GM12878 (cell line): ENCODE measurements at regions not wholly inside any gene's neighbourhood (a gene's known extent, or its start where the extent isn't known, plus 50 kb on each side); places are given as distances from the start of the nearest gene placed in this dataset.

Source experiments
- ATAC-seq: fragments of 200-7000 bp; cut with Tn5 transposase; 3 replicates; pipeline ENCODE4 v1.9.1; 2020; ENCODE audit warnings: mild to moderate bottlenecking, moderate library complexity
- BruUV-seq: library from RNA; stranded (reverse); fragments of 400-500 nt; replicated peaks from 2 replicates; lab custom pipeline; 2021; lab: Mats Ljungman, UMichigan
- CTCF ChIA-PET: fragments of 300-600 bp; sonication (Branson Sonifier 250); formaldehyde crosslinking; extraction: SDS; loops from one replicate; lab custom pipeline; 2021; ENCODE audit warnings: inconsistent platforms; lab: Yijun Ruan, JAX
- POLR2A ChIA-PET: fragments of 350-600 bp; formaldehyde crosslinking; extraction: SDS; loops from one replicate; lab custom pipeline; 2021; ENCODE audit warnings: inconsistent platforms; lab: Charles Lee
- RAD21 ChIA-PET: fragments of 300-600 bp; sonication (Branson Sonifier 250); formaldehyde crosslinking; loops from one replicate; lab custom pipeline; 2023; ENCODE audit warnings: antibody characterized with exemption; ENCODE audit not compliant: unreplicated experiment; lab: Charles Lee
- SMC1A ChIA-PET: fragments of 300-600 bp; sonication (Branson Sonifier 250); formaldehyde crosslinking; loops from one replicate; lab custom pipeline; 2023; ENCODE audit not compliant: unreplicated experiment, uncharacterized antibody; lab: Charles Lee
- DNase-seq: peaks from one replicate; pipeline ENCODE4 v3.0.0-alpha.2; 2011; ENCODE audit warnings: low read depth, low spot score
- FAIRE-seq: peaks from 3 replicates; lab custom pipeline; 2011; peaks lifted over from hg19 to GRCh38; lab: Jason Lieb, UNC
- H2AFZ ChIP-seq: 2 replicates; pipeline ENCODE4 v1.6.0; 2011; ENCODE audit warnings: low read depth, low read length, control low read depth; ENCODE audit not compliant: control insufficient read depth
- H3K27ac ChIP-seq: 2 replicates; pipeline ENCODE4 v1.5.1; 2011; ENCODE audit warnings: control low read depth; ENCODE audit not compliant: control insufficient read depth, insufficient read depth
- H3K27me3 ChIP-seq, 2 experiments: replicated peaks in 1 of 2; 2 replicates each; pipeline versions ENCODE4 v1.6.0 to v1.6.1; 2011; ENCODE audit warnings: low read length in 1 of 2; ENCODE audit not compliant: control insufficient read depth in 2 of 2, insufficient read depth in 2 of 2
- H3K36me3 ChIP-seq, 2 experiments: 2 replicates each; pipeline ENCODE4 v1.5.1; 2011; ENCODE audit warnings: low read length in 1 of 2; ENCODE audit not compliant: control insufficient read depth in 2 of 2, insufficient read depth in 2 of 2
- H3K4me1 ChIP-seq: 2 replicates; pipeline ENCODE4 v1.6.1; 2011; ENCODE audit warnings: mild to moderate bottlenecking, low read length, moderate library complexity, mixed read lengths; ENCODE audit not compliant: control insufficient read depth, insufficient read depth
- H3K4me2 ChIP-seq: 2 replicates; pipeline ENCODE4 v1.6.0; 2011; ENCODE audit warnings: control low read depth; ENCODE audit not compliant: control insufficient read depth, insufficient read depth
- H3K4me3 ChIP-seq: fragments of 200-600 bp; sonication (generic); 2 replicates; pipeline ENCODE4 v1.5.1; 2016
- H3K79me2 ChIP-seq: 2 replicates; pipeline ENCODE4 v1.6.0; 2011; ENCODE audit warnings: low read length; ENCODE audit not compliant: control insufficient read depth, insufficient read depth
- H3K9ac ChIP-seq: 2 replicates; pipeline ENCODE4 v1.8.0; 2011; ENCODE audit warnings: low read length, control low read depth, mixed read lengths; ENCODE audit not compliant: control insufficient read depth, insufficient read depth
- H3K9me3 ChIP-seq: replicated peaks from 3 replicates; pipeline ENCODE4 v1.5.1; 2011; ENCODE audit warnings: mild to moderate bottlenecking, low read length; ENCODE audit not compliant: control insufficient read depth, insufficient read depth
- H4K20me1 ChIP-seq: 2 replicates; pipeline ENCODE4 v1.6.0; 2011; ENCODE audit not compliant: control insufficient read depth, insufficient read depth
- EED ChIP-seq: sonication (generic); IDR thresholded peaks from 2 replicates; pipeline ENCODE4 v1.6.1; 2016; ENCODE audit warnings: antibody characterized with exemption, low read depth
- ETV6 ChIP-seq, 2 experiments: fragments of 450-650 bp in 1 of 2; IDR thresholded peaks in 1 of 2; conservative IDR thresholded peaks in 1 of 2; 2 replicates each; pipeline ENCODE4 v1.6.1; 2014; ENCODE audit warnings: antibody characterized with exemption in 1 of 2, borderline replicate concordance in 1 of 2, low read depth in 1 of 2, mild to moderate bottlenecking in 1 of 2, moderate library complexity in 1 of 2
- EZH2 ChIP-seq: IDR thresholded peaks from 2 replicates; pipeline ENCODE4 v1.6.1; 2012; ENCODE audit warnings: low read depth, mild to moderate bottlenecking, control low read depth, inconsistent platforms, low read length, borderline replicate concordance; ENCODE audit not compliant: control insufficient read depth
- HCFC1 ChIP-seq: fragments of 150-350 bp; IDR thresholded peaks from 2 replicates; pipeline ENCODE4 v1.6.1; 2014; ENCODE audit warnings: low read length
- IKZF1 ChIP-seq: fragments of 450-650 bp; conservative IDR thresholded peaks from 2 replicates; pipeline ENCODE4 v1.6.1; 2017; ENCODE audit warnings: antibody characterized with exemption, mild to moderate bottlenecking
- IKZF2 ChIP-seq, 2 experiments: fragments of 450-650 bp; IDR thresholded peaks; 2 replicates each; pipeline ENCODE4 v1.6.1; 2017; ENCODE audit warnings: mild to moderate bottlenecking in 2 of 2, moderate library complexity in 2 of 2
- IRF3 ChIP-seq: fragments of 450-650 bp; IDR thresholded peaks from 2 replicates; pipeline ENCODE4 v1.6.1; 2014; ENCODE audit warnings: mild to moderate bottlenecking
- IRF5 ChIP-seq: fragments of 450-650 bp; IDR thresholded peaks from 2 replicates; pipeline ENCODE4 v1.6.1; 2017; ENCODE audit warnings: borderline replicate concordance
- KLF5 ChIP-seq: fragments of 450-650 bp; IDR thresholded peaks from 2 replicates; pipeline ENCODE4 v1.6.1; 2014; ENCODE audit warnings: mild to moderate bottlenecking; ENCODE audit not compliant: partially characterized antibody
- MEF2A ChIP-seq: IDR thresholded peaks from 2 replicates; pipeline ENCODE4 v1.6.1; 2011; ENCODE audit warnings: low read depth, mild to moderate bottlenecking, low read length, moderate library complexity; ENCODE audit not compliant: insufficient read depth
- PML ChIP-seq: IDR thresholded peaks from 2 replicates; pipeline ENCODE4 v1.6.1; 2012; ENCODE audit warnings: low read length, inconsistent platforms
- whole genome bisulfite sequencing: methylation state at CpG from one replicate; pipeline ENCODE4 v1.1.6; 2016; ENCODE audit warnings: low lambda C conversion rate; ENCODE audit not compliant: insufficient replicate concordance, insufficient coverage; ENCODE audit errors: missing lambda C conversion rate; 5-methylcytosine and 5-hydroxymethylcytosine counted together
- in situ Hi-C: fragments of 300-500 bp; cut with MboI; formaldehyde crosslinking; loops from 9 replicates; pipeline ENCODE4 v1.14.3; 2018; ENCODE audit warnings: mixed read lengths
- intact Hi-C: fragments of 100-400 bp; cut with micrococcal nuclease; formaldehyde crosslinking; loops from one replicate; pipeline ENCODE4 v1.14.2; 2022; ENCODE audit not compliant: unreplicated experiment

- intact Hi-C loops (no loop called here), in situ Hi-C loops (no loop called here)
- 5% methylated on average over 1 of the region's 1 CpG for WGBS
- H3K4me2 ChIP-seq: no peak overlapping the region
- H2AFZ ChIP-seq: no peak overlapping the region
- SMC1A ChIA-PET: no interaction called here
- CTCF ChIA-PET: no interaction called here
- H3K4me3 ChIP-seq: no peak overlapping the region
- TF ChIP-seq HCFC1: no peak
- no peak for TF ChIP-seq MEF2A
- TF ChIP-seq KLF5: no peak
- TF ChIP-seq IRF3: no peak
- no peak for TF ChIP-seq IKZF2 (IDR thresholded peaks at IDR 0.05)
- TF ChIP-seq IRF5: no peak
- TF ChIP-seq ETV6 (conservative IDR thresholded peaks at IDR 0.05 in 1 of 2, IDR thresholded peaks at IDR 0.05 in 1 of 2; ENCODE audit: borderline replicate concordance in 1 of 2, low read depth in 1 of 2): no peak
- TF ChIP-seq IKZF1: no peak
- TF ChIP-seq PML: no peak
- TF ChIP-seq EZH2: no peak
- no peak for TF ChIP-seq EED
- no peak overlapping the region for H3K27ac ChIP-seq
- H3K79me2 ChIP-seq: no peaks in the 10 kb centered on the region
- no peak for ATAC-seq
- no peak for FAIRE-seq
- no peaks in the 10 kb centered on the region for H3K27me3 ChIP-seq
- DNase-seq: no peak
- H3K36me3 ChIP-seq: no peaks in the 10 kb centered on the region
- H3K9me3 ChIP-seq: no peaks in the 10 kb centered on the region
- POLR2A ChIA-PET: no interaction called here
- RAD21 ChIA-PET: no interaction called here
- no peak overlapping the region for H3K9ac ChIP-seq
- no TSS peak for BruUV-seq
- H3K4me1 ChIP-seq: no peaks in the 10 kb centered on the region
- H4K20me1 ChIP-seq: no peaks in the 10 kb centered on the region
These were observed 67.5 kb downstream of the TMX1 start for GRCh38 chr14:51307551-51307950.
